K562 (cell line): ENCODE measurements at regions not wholly inside any gene's neighbourhood (a gene's known extent, or its start where the extent isn't known, plus 50 kb on each side); places are given as distances from the start of the nearest gene placed in this dataset.

Experiments
- ATAC-seq: fragments of 200-7000 bp; cut with Tn5 transposase; 3 replicates; pipeline ENCODE4 v1.9.1; 2020; ENCODE audit warnings: moderate library complexity
- BruUV-seq: library from RNA; stranded (reverse); fragments of 400-500 nt; replicated peaks from 2 replicates; lab custom pipeline; 2021; lab: Mats Ljungman, UMichigan
- CTCF ChIA-PET: fragments of 300-600 bp; formaldehyde crosslinking; extraction: SDS; loops from one replicate; lab custom pipeline; 2021; ENCODE audit warnings: low intra/inter-chr PET ratio; lab: Yijun Ruan, JAX
- POLR2A ChIA-PET: fragments of 300-600, 350-650 bp; sonication (Branson Sonifier 250); formaldehyde crosslinking; extraction: SDS; loops from one replicate; lab custom pipeline; 2021; ENCODE audit warnings: antibody characterized with exemption, inconsistent platforms; lab: Yijun Ruan, JAX
- DNase-seq, 4 experiments: peaks; one replicate each; pipeline versions ENCODE4 v3.0.0 to v3.0.0-alpha.2; 2011 to 2018; ENCODE audit warnings: low spot score in 3 of 4, mixed read lengths in 3 of 4; ENCODE audit errors: extremely low read depth in 1 of 4
- FAIRE-seq: peaks from 2 replicates; lab custom pipeline; 2011; peaks lifted over from hg19 to GRCh38; lab: Jason Lieb, UNC
- H2AFZ ChIP-seq: 2 replicates; pipeline ENCODE4 v1.6.0; 2011; ENCODE audit warnings: low read depth, low read length, control low read depth, inconsistent platforms
- H3K27ac ChIP-seq: fragments of 200-600 bp; 3 replicates; pipeline ENCODE4 v1.8.0; 2011; ENCODE audit warnings: low read depth, mild to moderate bottlenecking, control low read depth, inconsistent platforms, low read length, moderate library complexity, mixed read lengths; ENCODE audit errors: extremely low read depth
- H3K27me3 ChIP-seq, 2 experiments: fragments of 300-600 bp in 1 of 2; 2 replicates in 1 of 2; 3 replicates in 1 of 2; pipeline versions ENCODE4 v1.6.0 to v1.8.0; 2011; ENCODE audit warnings: inconsistent platforms in 2 of 2, low read length in 2 of 2, mild to moderate bottlenecking in 1 of 2, mixed read lengths in 1 of 2, moderate library complexity in 1 of 2; ENCODE audit not compliant: control insufficient read depth in 2 of 2, insufficient read depth in 2 of 2
- H3K36me3 ChIP-seq: fragments of 300-600 bp; 3 replicates; pipeline ENCODE4 v1.8.0; 2011; ENCODE audit warnings: mild to moderate bottlenecking, low read length, inconsistent platforms; ENCODE audit not compliant: control insufficient read depth, insufficient read depth
- H3K4me1 ChIP-seq, 2 experiments: fragments of 200-600 bp in 1 of 2; replicated peaks in 1 of 2; 2 replicates in 1 of 2; 3 replicates in 1 of 2; pipeline versions ENCODE4 v1.5.1 to v1.8.0; 2011; ENCODE audit warnings: inconsistent platforms in 2 of 2, low read length in 2 of 2, mild to moderate bottlenecking in 1 of 2, mixed read lengths in 1 of 2, moderate library complexity in 1 of 2; ENCODE audit not compliant: control insufficient read depth in 2 of 2, insufficient read depth in 2 of 2
- H3K4me2 ChIP-seq: 2 replicates; pipeline ENCODE4 v1.6.1; 2011; ENCODE audit warnings: low read length, control low read depth, inconsistent platforms, mixed read lengths; ENCODE audit not compliant: insufficient read depth
- H3K4me3 ChIP-seq: fragments of 200-600 bp; sonication (generic), shearing (Covaris generic); 2 replicates; pipeline ENCODE4 v1.5.1; 2016; ENCODE audit warnings: control low read depth, inconsistent platforms
- H3K79me2 ChIP-seq: fragments of 200-600 bp; 3 replicates; pipeline ENCODE4 v1.8.0; 2011; ENCODE audit warnings: low read length, inconsistent platforms; ENCODE audit not compliant: control insufficient read depth, insufficient read depth
- H3K9ac ChIP-seq, 2 experiments: 2 replicates each; pipeline versions ENCODE4 v1.6.0 to v1.6.1; 2011; ENCODE audit warnings: low read depth in 2 of 2, low read length in 2 of 2, control low read depth in 1 of 2, inconsistent platforms in 1 of 2, mild to moderate bottlenecking in 1 of 2, mixed read lengths in 1 of 2; ENCODE audit not compliant: insufficient read depth in 1 of 2
- H3K9me1 ChIP-seq: one replicate; pipeline ENCODE4 v1.6.0; 2011; ENCODE audit warnings: inconsistent platforms, mild to moderate bottlenecking, low read length, moderate library complexity; ENCODE audit not compliant: control insufficient read depth, insufficient read depth
- H3K9me3 ChIP-seq: replicated peaks from 2 replicates; pipeline ENCODE4 v1.5.1; 2011; ENCODE audit warnings: low read depth, low read length, inconsistent platforms; ENCODE audit not compliant: control insufficient read depth, insufficient read depth
- H4K20me1 ChIP-seq: replicated peaks from 2 replicates; pipeline ENCODE4 v1.6.1; 2011; ENCODE audit warnings: low read length, inconsistent platforms, mixed read lengths; ENCODE audit not compliant: control insufficient read depth, insufficient read depth
- ATF3 ChIP-seq, 2 experiments: fragments of 450-650 bp in 1 of 2; sonication (generic) in 1 of 2; formaldehyde crosslinking in 1 of 2; IDR thresholded peaks in 1 of 2; conservative IDR thresholded peaks in 1 of 2; 2 replicates each; pipeline versions ENCODE4 v1.6.1 to v1.8.1; 2016 to 2023; ENCODE audit warnings: mild to moderate bottlenecking in 2 of 2, moderate library complexity in 2 of 2, inconsistent platforms in 1 of 2, missing genetic modification reagents in 1 of 2
- COPS2 ChIP-seq: fragments of 450-650 bp; conservative IDR thresholded peaks from 2 replicates; pipeline ENCODE4 v1.6.1; 2016; ENCODE audit warnings: mild to moderate bottlenecking, moderate library complexity
- E2F1 ChIP-seq: sonication (generic); formaldehyde crosslinking; IDR thresholded peaks from 2 replicates; pipeline ENCODE4 v1.8.1; 2023; ENCODE audit warnings: mild to moderate bottlenecking, missing genetic modification reagents, moderate library complexity
- MNT ChIP-seq, 2 experiments: fragments of 450-650 bp; conservative IDR thresholded peaks; 2 replicates each; pipeline ENCODE4 v1.6.1; 2017; ENCODE audit warnings: mild to moderate bottlenecking in 2 of 2, moderate library complexity in 2 of 2
- MTF1 ChIP-seq: fragments of 250-450 bp; sonication (Bioruptor Pico); IDR thresholded peaks from 2 replicates; pipeline ENCODE4 v1.9.0; 2021; ENCODE audit warnings: moderate library complexity, mild to moderate bottlenecking, inconsistent platforms, borderline replicate concordance
- NFYB ChIP-seq: IDR thresholded peaks from 2 replicates; pipeline ENCODE4 v1.6.1; 2011; ENCODE audit warnings: mild to moderate bottlenecking, moderate library complexity; ENCODE audit not compliant: insufficient read length; ENCODE audit errors: extremely low read depth
- NRF1 ChIP-seq, 2 experiments: fragments of 450-650 bp; IDR thresholded peaks in 1 of 2; conservative IDR thresholded peaks in 1 of 2; 2 replicates each; pipeline ENCODE4 v1.6.1; 2014; ENCODE audit warnings: mild to moderate bottlenecking in 2 of 2
- RBBP5 ChIP-seq: fragments of 200-600 bp; sonication (generic); IDR thresholded peaks from 2 replicates; pipeline ENCODE4 v1.6.1; 2012; ENCODE audit warnings: borderline replicate concordance, mild to moderate bottlenecking, low read length, control low read depth, inconsistent platforms; ENCODE audit not compliant: insufficient read depth, poor library complexity, severe bottlenecking
- TARDBP ChIP-seq: fragments of 450-650 bp; IDR thresholded peaks from 2 replicates; pipeline ENCODE4 v1.6.1; 2016
- TCF3 ChIP-seq: sonication (generic); formaldehyde crosslinking; IDR thresholded peaks from 2 replicates; pipeline ENCODE4 v1.4.0; 2020; ENCODE audit warnings: mild to moderate bottlenecking, missing genetic modification reagents
- ZNF449 ChIP-seq: fragments of 250-450 bp; sonication (Bioruptor Pico); IDR thresholded peaks from 2 replicates; pipeline ENCODE4 v1.8.0; 2022; ENCODE audit warnings: moderate library complexity, mild to moderate bottlenecking, inconsistent platforms
- ZNF79 ChIP-seq: fragments of 250-450 bp; sonication (Bioruptor Pico); IDR thresholded peaks from 2 replicates; pipeline ENCODE4 v1.4.0; 2020; ENCODE audit warnings: low read depth, mild to moderate bottlenecking, moderate library complexity
- WGBS: fragments of 100-300 bp; shearing (Covaris generic); methylation state at CpG from one replicate; pipeline ENCODE4 v1.1.6; 2016; ENCODE audit warnings: low coverage, mixed read lengths; ENCODE audit not compliant: insufficient coverage; ENCODE audit errors: missing lambda C conversion rate; 5-methylcytosine and 5-hydroxymethylcytosine counted together
- in situ Hi-C: fragments of 300-500 bp; cut with MboI; formaldehyde crosslinking; loops from 4 replicates; pipeline ENCODE4 v1.15.0; 2018; ENCODE audit warnings: inconsistent platforms, mixed read lengths
- intact Hi-C: fragments of 100-400 bp; cut with micrococcal nuclease; formaldehyde crosslinking; loops from 2 replicates; pipeline ENCODE4 v1.14.2; 2022

GRCh38 chr4:62193761-62194160 is 993.6 kb downstream of the ADGRL3 start:
- no peaks in the 10 kb centered on the region for H4K20me1 ChIP-seq
- DNase-seq (no peak), FAIRE-seq (no peak), ATAC-seq (no peak)
- no peaks in the 10 kb centered on the region for H3K27me3 ChIP-seq
- no peaks in the 10 kb centered on the region for H3K79me2 ChIP-seq
- H3K9me1 ChIP-seq = no peaks in the 10 kb centered on the region
- no peak overlapping the region for H3K4me3 ChIP-seq
- no peaks in the 10 kb centered on the region for H3K9me3 ChIP-seq
- in situ Hi-C loops (no loop called here), intact Hi-C loops (no loop called here)
- H3K9ac ChIP-seq = no peak overlapping the region
- H3K36me3 ChIP-seq = no peaks in the 10 kb centered on the region
- H3K27ac ChIP-seq = no peak overlapping the region
- no peak for TF ChIP-seq NFYB
- no peak for TF ChIP-seq TARDBP
- TF ChIP-seq E2F1 (CRISPR knock-in tag) = no peak
- no peak for TF ChIP-seq ATF3 (IDR thresholded peaks at IDR 0.05)
- TF ChIP-seq ATF3 (CRISPR knock-in tag; conservative IDR thresholded peaks at IDR 0.05) = no peak
- TF ChIP-seq ZNF449 = no peak
- no peak for TF ChIP-seq MNT (conservative IDR thresholded peaks at IDR 0.05)
- no peak for TF ChIP-seq MTF1
- no peak for TF ChIP-seq ZNF79 (CRISPR knock-in tag)
- no peak for TF ChIP-seq COPS2
- TF ChIP-seq TCF3 = no peak
- no peak for TF ChIP-seq NRF1 (conservative IDR thresholded peaks at IDR 0.05 in 1 of 2, IDR thresholded peaks at IDR 0.05 in 1 of 2)
- no peak for TF ChIP-seq RBBP5
- no TSS peak for BruUV-seq
- H2AFZ ChIP-seq = no peak overlapping the region
- H3K4me2 ChIP-seq = no peak overlapping the region
- POLR2A ChIA-PET = no interaction called here
- no peaks in the 10 kb centered on the region for H3K4me1 ChIP-seq
- CTCF ChIA-PET = no interaction called here
- 0% methylated on average over 3 of the region's 3 CpGs for WGBS
